HepG2 (cell line): ENCODE measurements at regions not wholly inside any gene's neighbourhood (a gene's known extent, or its start where the extent isn't known, plus 50 kb on each side); places are given as distances from the start of the nearest gene placed in this dataset.

Experiments used
- ATAC-seq: fragments of 200-7000 bp; cut with Tn5 transposase; 3 replicates; pipeline ENCODE4 v1.9.1; 2020; ENCODE audit warnings: mild to moderate bottlenecking, moderate library complexity
- BruUV-seq: library from RNA; stranded (reverse); fragments of 400-500 nt; replicated peaks from 2 replicates; lab custom pipeline; 2021; lab: Mats Ljungman, UMichigan
- CTCF ChIA-PET: fragments of 300-600 bp; formaldehyde crosslinking; extraction: SDS; loops from one replicate; lab custom pipeline; 2021; ENCODE audit warnings: low total read pairs, inconsistent platforms, low intra/inter-chr PET ratio; lab: Yijun Ruan, JAX
- POLR2A ChIA-PET: fragments of 350-600 bp; sonication (Branson Sonifier 250); formaldehyde crosslinking; loops from one replicate; lab custom pipeline; 2020; ENCODE audit warnings: antibody characterized with exemption, inconsistent platforms; lab: Yijun Ruan, JAX
- DNase-seq: peaks from one replicate; pipeline ENCODE4 v3.0.0-alpha.2; 2015; ENCODE audit warnings: low spot score
- FAIRE-seq: peaks from 3 replicates; lab custom pipeline; 2011; peaks lifted over from hg19 to GRCh38; lab: Jason Lieb, UNC
- H2AFZ ChIP-seq: one replicate; pipeline ENCODE4 v1.6.1; 2011; ENCODE audit warnings: low read length, inconsistent platforms
- H3K27ac ChIP-seq: fragments of 300-600 bp; 3 replicates; pipeline ENCODE4 v1.8.0; 2011; ENCODE audit warnings: mixed run types, mild to moderate bottlenecking, mixed read lengths, low read length, inconsistent platforms; ENCODE audit not compliant: insufficient read depth; ENCODE audit errors: extremely low read length
- H3K27me3 ChIP-seq, 2 experiments: fragments of 200-600 bp in 1 of 2; 2 replicates in 1 of 2; 3 replicates in 1 of 2; pipeline versions ENCODE4 v1.6.0 to v1.8.0; 2011; ENCODE audit warnings: low read length in 2 of 2, mild to moderate bottlenecking in 2 of 2, moderate library complexity in 2 of 2, inconsistent platforms in 1 of 2; ENCODE audit not compliant: insufficient read depth in 2 of 2, control insufficient read depth in 1 of 2
- H3K36me3 ChIP-seq, 2 experiments: fragments of 200-600 bp in 1 of 2; replicated peaks in 1 of 2; 2 replicates in 1 of 2; 3 replicates in 1 of 2; pipeline versions ENCODE4 v1.5.1 to v1.8.0; 2011; ENCODE audit warnings: low read length in 2 of 2, inconsistent platforms in 1 of 2; ENCODE audit not compliant: insufficient read depth in 2 of 2, control insufficient read depth in 1 of 2
- H3K4me1 ChIP-seq: 2 replicates; pipeline ENCODE4 v1.5.1; 2012; ENCODE audit warnings: low read length, inconsistent platforms; ENCODE audit not compliant: insufficient read depth
- H3K4me2 ChIP-seq: 2 replicates; pipeline ENCODE4 v1.6.0; 2011; ENCODE audit warnings: low read depth, low read length, inconsistent platforms
- H3K4me3 ChIP-seq, 3 experiments: fragments of 200-600 bp in 1 of 3; sonication (generic), shearing (Covaris generic) in 1 of 3; replicated peaks in 1 of 3; 2 replicates each; pipeline ENCODE4 v1.5.1; 2011 to 2016; ENCODE audit warnings: low read length in 3 of 3, inconsistent platforms in 2 of 3, low read depth in 2 of 3, mild to moderate bottlenecking in 2 of 3, control low read depth in 1 of 3, mixed read lengths in 1 of 3; ENCODE audit not compliant: insufficient read depth in 1 of 3
- H3K79me2 ChIP-seq: one replicate; pipeline ENCODE4 v1.6.1; 2011; ENCODE audit warnings: low read length, inconsistent platforms; ENCODE audit not compliant: insufficient read depth
- H3K9ac ChIP-seq: 2 replicates; pipeline ENCODE4 v1.6.0; 2011; ENCODE audit warnings: mild to moderate bottlenecking, low read depth, low read length, inconsistent platforms; ENCODE audit not compliant: insufficient read depth
- H3K9me3 ChIP-seq: 2 replicates; pipeline ENCODE4 v1.5.1; 2012; ENCODE audit warnings: mild to moderate bottlenecking, low read length
- H4K20me1 ChIP-seq: 2 replicates; pipeline ENCODE4 v1.6.0; 2011; ENCODE audit warnings: inconsistent platforms, mild to moderate bottlenecking, low read length, moderate library complexity; ENCODE audit not compliant: insufficient read depth
- ATF1 ChIP-seq: IDR thresholded peaks from 2 replicates; pipeline ENCODE4 v1.6.1; 2016; ENCODE audit warnings: mild to moderate bottlenecking, control low read depth
- CBX2 ChIP-seq, 2 experiments: fragments of 200-600 bp in 1 of 2; sonication (generic); formaldehyde crosslinking in 1 of 2; IDR thresholded peaks; 2 replicates each; pipeline versions ENCODE4 v1.7.0 to v1.8.1; 2018 to 2022; ENCODE audit warnings: low read depth in 2 of 2, low read length in 1 of 2, mild to moderate bottlenecking in 1 of 2, missing genetic modification reagents in 1 of 2
- ETV5 ChIP-seq: IDR thresholded peaks from 2 replicates; pipeline ENCODE4 v1.6.1; 2018; ENCODE audit warnings: missing biosample characterization, missing genetic modification reagents, inconsistent platforms, borderline replicate concordance
- GABPA ChIP-seq, 2 experiments: IDR thresholded peaks; 2 replicates each; pipeline ENCODE4 v1.6.1; 2011 to 2016; ENCODE audit warnings: low read depth in 2 of 2, low read length in 1 of 2, missing biosample characterization in 1 of 2, missing genetic modification characterization in 1 of 2
- KLF15 ChIP-seq: sonication (generic); formaldehyde crosslinking; IDR thresholded peaks from 2 replicates; pipeline ENCODE4 v1.8.1; 2023; ENCODE audit warnings: borderline replicate concordance, mild to moderate bottlenecking, inconsistent platforms, missing genetic modification reagents, mixed read lengths
- NCOA1 ChIP-seq: sonication (generic); formaldehyde crosslinking; IDR thresholded peaks from 2 replicates; pipeline ENCODE4 v1.9.0; 2021; ENCODE audit warnings: missing genetic modification reagents
- NFKB2 ChIP-seq: sonication (generic); formaldehyde crosslinking; IDR thresholded peaks from 2 replicates; pipeline ENCODE4 v1.4.0; 2020; ENCODE audit warnings: missing genetic modification reagents, borderline replicate concordance
- PHB2 ChIP-seq: fragments of 450-650 bp; IDR thresholded peaks from 2 replicates; pipeline ENCODE4 v1.6.1; 2018; ENCODE audit not compliant: partially characterized antibody
- RBFOX2 ChIP-seq: fragments of 200-400 bp; formaldehyde crosslinking; IDR thresholded peaks from 2 replicates; pipeline ENCODE4 v1.6.1; 2017; ENCODE audit warnings: low read depth, mild to moderate bottlenecking, low read length
- SRSF9 ChIP-seq: fragments of 200-400 bp; formaldehyde crosslinking; IDR thresholded peaks from 2 replicates; pipeline ENCODE4 v1.6.1; 2018; ENCODE audit warnings: borderline replicate concordance, mild to moderate bottlenecking, low read depth, low read length; ENCODE audit not compliant: insufficient read depth, poor library complexity, severe bottlenecking
- SSRP1 ChIP-seq: IDR thresholded peaks from 2 replicates; pipeline ENCODE4 v1.6.1; 2016; ENCODE audit warnings: control low read depth
- ZFP36L2 ChIP-seq: sonication (generic); formaldehyde crosslinking; IDR thresholded peaks from 2 replicates; pipeline ENCODE4 v1.4.0; 2020; ENCODE audit warnings: missing genetic modification reagents
- ZFY ChIP-seq: sonication (generic); formaldehyde crosslinking; IDR thresholded peaks from 2 replicates; pipeline ENCODE4 v1.4.0; 2020; ENCODE audit warnings: missing genetic modification reagents
- ZNF224 ChIP-seq: sonication (generic); formaldehyde crosslinking; IDR thresholded peaks from 2 replicates; pipeline ENCODE4 v1.5.0; 2020; ENCODE audit warnings: mild to moderate bottlenecking, missing genetic modification reagents
- ZNF296 ChIP-seq: sonication (generic); formaldehyde crosslinking; conservative IDR thresholded peaks from 2 replicates; pipeline ENCODE4 v1.5.0; 2020; ENCODE audit warnings: mild to moderate bottlenecking, missing genetic modification reagents
- ZNF326 ChIP-seq: sonication (generic); formaldehyde crosslinking; IDR thresholded peaks from 2 replicates; pipeline ENCODE4 v1.4.0; 2020; ENCODE audit warnings: missing genetic modification reagents, borderline replicate concordance
- ZNF790 ChIP-seq: sonication (generic); formaldehyde crosslinking; IDR thresholded peaks from 2 replicates; pipeline ENCODE4 v1.8.0; 2022; ENCODE audit warnings: missing genetic modification reagents, mild to moderate bottlenecking, borderline replicate concordance
- WGBS: methylation state at CpG from one replicate; pipeline ENCODE4 v1.1.6; 2017; ENCODE audit warnings: low lambda C conversion rate; 5-methylcytosine and 5-hydroxymethylcytosine counted together
- in situ Hi-C: cut with HindIII; loops from 2 replicates; pipeline ENCODE4 v1.10.0; 2017; ENCODE audit warnings: low pct_unique_long_range_greater_than_20kb; ENCODE audit not compliant: extremely low pct_ligation_motif_present
- intact Hi-C: fragments of 100-400 bp; cut with micrococcal nuclease; formaldehyde crosslinking; loops from one replicate; pipeline ENCODE4 v1.10.0; 2022; ENCODE audit not compliant: unreplicated experiment
- TF ChIP-seq, protein P1 (sequence below): sonication (generic); formaldehyde crosslinking; IDR thresholded peaks from 2 replicates; pipeline ENCODE4 v1.4.0; 2020; ENCODE audit warnings: missing genetic modification reagents
- TF ChIP-seq, protein P2 (sequence below): conservative IDR thresholded peaks from 2 replicates; pipeline ENCODE4 v1.6.1; 2018; ENCODE audit warnings: missing genetic modification reagents

DNA sequence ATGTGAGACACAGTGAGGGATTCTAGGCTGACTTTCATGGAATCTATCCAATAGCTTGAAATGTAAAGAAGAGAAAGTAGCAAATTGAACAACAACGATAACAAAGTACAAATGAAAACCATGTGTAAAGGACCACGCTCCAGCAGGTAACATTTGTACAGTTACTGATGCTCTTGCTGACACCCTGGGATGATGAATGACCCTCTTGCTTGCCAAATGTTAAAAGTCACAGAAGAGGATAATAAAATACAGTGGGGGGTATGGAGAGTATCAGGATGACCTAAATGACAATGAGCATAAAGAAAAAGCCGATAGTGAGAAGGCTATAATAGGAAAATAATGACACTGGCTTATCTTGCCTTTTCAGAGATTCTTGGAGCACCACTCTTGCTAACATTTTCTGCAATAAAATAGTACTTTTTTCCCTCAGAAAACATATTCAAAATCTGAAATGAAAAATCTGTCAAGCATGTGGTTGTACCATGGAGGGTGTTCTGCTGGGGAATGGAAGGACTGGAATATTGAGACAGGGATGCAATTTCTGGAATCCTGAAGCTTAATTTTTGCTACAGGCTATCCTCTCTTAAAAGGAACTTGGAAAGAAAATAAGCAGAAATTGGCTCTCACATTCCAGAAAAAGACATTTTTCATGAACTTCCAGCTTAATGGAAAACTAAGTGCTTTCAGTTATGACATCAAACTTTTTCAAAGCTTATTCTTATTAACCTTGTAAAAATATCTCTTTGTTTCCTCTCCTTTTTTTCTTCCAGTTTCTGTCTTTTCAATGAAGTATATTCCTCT lies 303.2 kb upstream of the GHITM start:
- POLR2A ChIA-PET, result no interaction called here

More for the DNA sequence above, 303.2 kb upstream of the GHITM start:
- H3K4me1 ChIP-seq, result no peaks in the 10 kb centered on the region
- no peak overlapping the region for H2AFZ ChIP-seq
- no peak overlapping the region for H3K4me2 ChIP-seq
- H3K27me3 ChIP-seq, result no peaks in the 10 kb centered on the region
- DNase-seq (no peak), FAIRE-seq (no peak), ATAC-seq (no peak)
- TF ChIP-seq ZFP36L2, result no peak
- TF ChIP-seq ZFY, result no peak
- TF ChIP-seq NCOA1, result no peak
- no peak for TF ChIP-seq CBX2 (IDR thresholded peaks at IDR 0.05; ENCODE audit: low read depth, low read length)
- no peak for TF ChIP-seq CBX2 (CRISPR knock-in tag; IDR thresholded peaks at IDR 0.05; ENCODE audit: low read depth)
- no peak for TF ChIP-seq ZNF790
- TF ChIP-seq ZNF224 (CRISPR knock-in tag), result no peak
- no peak for TF ChIP-seq ZNF326 (CRISPR knock-in tag)
- TF ChIP-seq ZNF296 (CRISPR knock-in tag), result no peak
- no peak for TF ChIP-seq GABPA (IDR thresholded peaks at IDR 0.05; ENCODE audit: low read depth, low read length)
- no peak for TF ChIP-seq GABPA (CRISPR knock-in tag; IDR thresholded peaks at IDR 0.05; ENCODE audit: low read depth)
- TF ChIP-seq, protein P1, sequence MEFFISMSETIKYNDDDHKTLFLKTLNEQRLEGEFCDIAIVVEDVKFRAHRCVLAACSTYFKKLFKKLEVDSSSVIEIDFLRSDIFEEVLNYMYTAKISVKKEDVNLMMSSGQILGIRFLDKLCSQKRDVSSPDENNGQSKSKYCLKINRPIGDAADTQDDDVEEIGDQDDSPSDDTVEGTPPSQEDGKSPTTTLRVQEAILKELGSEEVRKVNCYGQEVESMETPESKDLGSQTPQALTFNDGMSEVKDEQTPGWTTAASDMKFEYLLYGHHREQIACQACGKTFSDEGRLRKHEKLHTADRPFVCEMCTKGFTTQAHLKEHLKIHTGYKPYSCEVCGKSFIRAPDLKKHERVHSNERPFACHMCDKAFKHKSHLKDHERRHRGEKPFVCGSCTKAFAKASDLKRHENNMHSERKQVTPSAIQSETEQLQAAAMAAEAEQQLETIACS (CRISPR knock-in tag), result no peak
- no peak for TF ChIP-seq SSRP1 (CRISPR knock-in tag)
- TF ChIP-seq SRSF9, result no peak
- TF ChIP-seq, protein P2, sequence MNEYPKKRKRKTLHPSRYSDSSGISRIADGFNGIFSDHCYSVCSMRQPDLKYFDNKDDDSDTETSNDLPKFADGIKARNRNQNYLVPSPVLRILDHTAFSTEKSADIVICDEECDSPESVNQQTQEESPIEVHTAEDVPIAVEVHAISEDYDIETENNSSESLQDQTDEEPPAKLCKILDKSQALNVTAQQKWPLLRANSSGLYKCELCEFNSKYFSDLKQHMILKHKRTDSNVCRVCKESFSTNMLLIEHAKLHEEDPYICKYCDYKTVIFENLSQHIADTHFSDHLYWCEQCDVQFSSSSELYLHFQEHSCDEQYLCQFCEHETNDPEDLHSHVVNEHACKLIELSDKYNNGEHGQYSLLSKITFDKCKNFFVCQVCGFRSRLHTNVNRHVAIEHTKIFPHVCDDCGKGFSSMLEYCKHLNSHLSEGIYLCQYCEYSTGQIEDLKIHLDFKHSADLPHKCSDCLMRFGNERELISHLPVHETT, result no peak
- no peak for TF ChIP-seq PHB2
- TF ChIP-seq NFKB2 (CRISPR knock-in tag), result no peak
- no peak for TF ChIP-seq RBFOX2
- no peak for TF ChIP-seq KLF15 (CRISPR knock-in tag)
- no peak for TF ChIP-seq ATF1 (CRISPR knock-in tag)
- TF ChIP-seq ETV5, result no peak
- 0% methylated on average over 3 of the region's 3 CpGs for WGBS
- H3K9me3 ChIP-seq, result 0 out of 2 replicates have a peak, but pooled peaks cover 4% of the 10 kb centered on the region
- no peaks in the 10 kb centered on the region for H4K20me1 ChIP-seq
- H3K4me3 ChIP-seq, result no peak overlapping the region
- H3K27ac ChIP-seq, result no peak overlapping the region
- intact Hi-C loops (no loop called here), in situ Hi-C loops (no loop called here)
- no peak overlapping the region for H3K9ac ChIP-seq
- CTCF ChIA-PET, result no interaction called here
- H3K79me2 ChIP-seq, result no peaks in the 10 kb centered on the region
- BruUV-seq, result no TSS peak
- no peaks in the 10 kb centered on the region for H3K36me3 ChIP-seq
